ENCODE measurements at regions not wholly inside any gene's neighbourhood (a gene's known extent, or its start where the extent isn't known, plus 50 kb on each side); places are given as distances from the start of the nearest gene placed in this dataset.

DNA sequence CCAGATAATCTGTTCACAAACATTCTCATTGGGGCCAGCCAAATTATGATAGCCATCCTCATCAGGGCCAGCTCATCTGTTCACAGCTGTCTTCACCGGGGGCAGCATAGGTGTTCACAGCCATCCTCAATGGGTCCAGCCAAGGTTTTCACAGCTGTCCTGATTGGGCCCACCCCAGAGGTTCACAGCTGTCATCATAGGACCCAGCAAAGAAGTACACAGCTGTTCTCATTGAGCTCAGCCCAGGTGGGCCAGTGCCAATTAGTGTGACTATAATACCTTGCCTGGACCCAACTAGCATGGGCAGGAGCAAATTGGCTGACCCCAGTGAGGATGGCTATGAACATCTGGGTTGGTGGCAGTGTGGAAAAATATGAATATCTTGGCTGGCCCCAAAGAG, 1166.0 kb downstream of the UQCRFS1 start:
- H3K27ac ChIP-seq = no peak overlapping the region
- H3K9me3 ChIP-seq = no peaks in the 10 kb centered on the region
- no peaks in the 10 kb centered on the region for H3K4me1 ChIP-seq (ENCODE audit: control insufficient read depth in 1 of 2, low read depth in 2 of 2)
- ATAC-seq (ENCODE audit: insufficient number of reproducible peaks, low FRiP score, low read depth) (no peak), DNase-seq (ENCODE audit: low spot score) (no peak)
- H3K27me3 ChIP-seq (replicated peaks; ENCODE audit: insufficient read depth) = no peaks in the 10 kb centered on the region
- H3K36me3 ChIP-seq = no peaks in the 10 kb centered on the region
- TF ChIP-seq, protein P1, sequence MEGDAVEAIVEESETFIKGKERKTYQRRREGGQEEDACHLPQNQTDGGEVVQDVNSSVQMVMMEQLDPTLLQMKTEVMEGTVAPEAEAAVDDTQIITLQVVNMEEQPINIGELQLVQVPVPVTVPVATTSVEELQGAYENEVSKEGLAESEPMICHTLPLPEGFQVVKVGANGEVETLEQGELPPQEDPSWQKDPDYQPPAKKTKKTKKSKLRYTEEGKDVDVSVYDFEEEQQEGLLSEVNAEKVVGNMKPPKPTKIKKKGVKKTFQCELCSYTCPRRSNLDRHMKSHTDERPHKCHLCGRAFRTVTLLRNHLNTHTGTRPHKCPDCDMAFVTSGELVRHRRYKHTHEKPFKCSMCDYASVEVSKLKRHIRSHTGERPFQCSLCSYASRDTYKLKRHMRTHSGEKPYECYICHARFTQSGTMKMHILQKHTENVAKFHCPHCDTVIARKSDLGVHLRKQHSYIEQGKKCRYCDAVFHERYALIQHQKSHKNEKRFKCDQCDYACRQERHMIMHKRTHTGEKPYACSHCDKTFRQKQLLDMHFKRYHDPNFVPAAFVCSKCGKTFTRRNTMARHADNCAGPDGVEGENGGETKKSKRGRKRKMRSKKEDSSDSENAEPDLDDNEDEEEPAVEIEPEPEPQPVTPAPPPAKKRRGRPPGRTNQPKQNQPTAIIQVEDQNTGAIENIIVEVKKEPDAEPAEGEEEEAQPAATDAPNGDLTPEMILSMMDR (IDR thresholded peaks at IDR 0.05) = no peak
- no peak overlapping the region for H3K4me3 ChIP-seq

GRCh38 chr19:28045621-28046020, 1167.3 kb downstream of the UQCRFS1 start:
- Histone ChIP-seq H3K4me1 (ENCODE audit: control insufficient read depth in 1 of 2, low read depth in 2 of 2) (no peaks in the 10 kb centered on the region), H3K36me3 (no peaks in the 10 kb centered on the region), H3K27me3 (replicated peaks; ENCODE audit: insufficient read depth) (no peaks in the 10 kb centered on the region), H3K9me3 (no peaks in the 10 kb centered on the region), H3K27ac (no peak overlapping the region), H3K4me3 (no peak overlapping the region)
- DNase-seq (ENCODE audit: low spot score) (no peak), ATAC-seq (ENCODE audit: insufficient number of reproducible peaks, low FRiP score, low read depth) (no peak)
- TF ChIP-seq, protein P1 (IDR thresholded peaks at IDR 0.05) = no peak

DNA sequence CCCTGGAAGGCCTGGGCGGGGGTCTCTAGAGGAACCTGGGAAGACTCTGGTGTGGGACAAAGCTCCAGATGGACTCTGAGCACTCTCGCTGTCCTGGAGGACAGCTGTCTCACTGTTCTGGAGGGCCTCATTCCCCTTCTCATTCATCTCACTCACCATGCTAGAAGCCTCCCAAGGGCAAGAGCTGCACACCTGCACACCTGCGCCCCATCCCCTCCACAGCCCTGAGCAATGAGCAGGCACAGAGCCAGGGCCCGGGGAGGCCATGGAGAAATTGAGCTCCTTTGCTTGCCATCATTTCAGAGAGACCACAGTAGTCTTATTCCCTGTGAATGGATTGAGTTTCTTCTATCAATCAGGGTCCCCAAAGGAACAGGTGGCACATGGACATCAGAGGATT, 1168.5 kb downstream of the UQCRFS1 start:
- no peaks in the 10 kb centered on the region for H3K4me1 ChIP-seq (ENCODE audit: control insufficient read depth in 1 of 2, low read depth in 2 of 2)
- no peak for ATAC-seq (ENCODE audit: insufficient number of reproducible peaks, low FRiP score, low read depth)

DNA sequence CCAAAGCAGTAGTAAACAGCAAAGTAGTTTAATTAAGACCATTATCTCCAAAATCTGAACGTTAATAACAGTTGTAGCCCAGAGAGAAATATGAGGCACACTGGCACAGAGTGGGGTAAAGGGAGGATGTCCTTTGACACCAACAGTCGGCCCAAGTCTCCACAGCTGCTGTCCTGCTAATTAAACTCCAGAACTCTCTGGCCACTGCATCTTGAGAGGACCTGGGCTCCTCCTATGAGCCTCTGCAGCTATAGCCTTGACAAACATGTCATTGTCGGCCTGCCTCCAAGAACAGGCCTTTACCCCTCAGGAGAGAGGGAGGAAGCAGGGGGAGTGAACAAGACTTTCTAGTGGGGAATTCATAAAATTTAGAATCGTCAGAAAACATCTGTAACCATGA, 1170.4 kb downstream of the UQCRFS1 start:
- ATAC-seq (ENCODE audit: insufficient number of reproducible peaks, low FRiP score, low read depth) (no peak), DNase-seq (ENCODE audit: low spot score) (no peak)
- Histone ChIP-seq H3K36me3 (no peaks in the 10 kb centered on the region), H3K4me1 (ENCODE audit: control insufficient read depth in 1 of 2, low read depth in 2 of 2) (no peaks in the 10 kb centered on the region), H3K9me3 (no peaks in the 10 kb centered on the region), H3K4me3 (no peak overlapping the region), H3K27me3 (replicated peaks; ENCODE audit: insufficient read depth) (no peaks in the 10 kb centered on the region), H3K27ac (no peak overlapping the region)
- TF ChIP-seq, protein P1 (IDR thresholded peaks at IDR 0.05) = no peak

More for the DNA sequence above, 1168.5 kb downstream of the UQCRFS1 start:
- Histone ChIP-seq H3K9me3 (no peaks in the 10 kb centered on the region), H3K27ac (no peak overlapping the region), H3K27me3 (replicated peaks; ENCODE audit: insufficient read depth) (no peaks in the 10 kb centered on the region), H3K36me3 (no peaks in the 10 kb centered on the region), H3K4me3 (no peak overlapping the region)
- TF ChIP-seq, protein P1 (IDR thresholded peaks at IDR 0.05) = no peak
- DNase-seq (ENCODE audit: low spot score) = no peak

GRCh38 chr19:28039677-28040381, 1173.1 kb downstream of the UQCRFS1 start:
- H3K4me1 ChIP-seq (ENCODE audit: control insufficient read depth in 1 of 2, low read depth in 2 of 2) = no peaks in the 10 kb centered on the region
- H3K9me3 ChIP-seq = no peaks in the 10 kb centered on the region
- DNase-seq (ENCODE audit: low spot score) (no peak), ATAC-seq (ENCODE audit: insufficient number of reproducible peaks, low FRiP score, low read depth) (no peak)
- no peaks in the 10 kb centered on the region for H3K36me3 ChIP-seq
- H3K27me3 ChIP-seq (replicated peaks; ENCODE audit: insufficient read depth) = no peaks in the 10 kb centered on the region
- H3K4me3 ChIP-seq = no peak overlapping the region
- TF ChIP-seq, protein P1 (IDR thresholded peaks at IDR 0.05) = no peak
- no peak overlapping the region for H3K27ac ChIP-seq
